HG03469 (cell line): ENCODE measurements at regions not wholly inside any gene's neighbourhood (a gene's known extent, or its start where the extent isn't known, plus 50 kb on each side); places are given as distances from the start of the nearest gene placed in this dataset.
"Not testable (repeated sequence)": the region's sequence is repeated elsewhere in the genome, so short reads cannot be mapped to it uniquely, and the experiment has no call there.

Source experiments
- ATAC-seq: cut with Tn5 transposase; IDR thresholded peaks from one replicate; pipeline ENCODE4 v1.9.1; 2021; ENCODE audit warnings: mild to moderate bottlenecking, moderate library complexity, moderate number of reproducible peaks; ENCODE audit not compliant: unreplicated experiment

DNA sequence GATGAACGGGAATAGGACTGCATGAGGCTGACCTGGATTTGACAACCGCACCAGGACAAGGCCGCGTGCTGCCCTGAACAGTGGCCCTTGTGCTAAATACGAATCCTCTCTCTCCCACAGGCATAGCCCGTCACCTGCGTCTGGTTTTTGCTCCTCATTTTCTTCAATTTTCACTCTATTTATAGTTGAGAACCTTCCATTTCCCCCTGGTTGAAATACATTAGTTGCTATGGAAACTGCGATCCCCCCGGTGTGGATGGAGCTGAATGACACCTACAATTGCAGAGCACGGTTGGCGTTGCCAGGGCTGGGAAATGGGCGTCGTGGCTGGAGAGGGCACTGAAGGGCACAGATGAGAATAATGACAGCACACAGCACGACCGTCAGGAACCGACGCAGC is 158.6 kb upstream of the PITRM1 start:
- ATAC-seq: no peak

DNA sequence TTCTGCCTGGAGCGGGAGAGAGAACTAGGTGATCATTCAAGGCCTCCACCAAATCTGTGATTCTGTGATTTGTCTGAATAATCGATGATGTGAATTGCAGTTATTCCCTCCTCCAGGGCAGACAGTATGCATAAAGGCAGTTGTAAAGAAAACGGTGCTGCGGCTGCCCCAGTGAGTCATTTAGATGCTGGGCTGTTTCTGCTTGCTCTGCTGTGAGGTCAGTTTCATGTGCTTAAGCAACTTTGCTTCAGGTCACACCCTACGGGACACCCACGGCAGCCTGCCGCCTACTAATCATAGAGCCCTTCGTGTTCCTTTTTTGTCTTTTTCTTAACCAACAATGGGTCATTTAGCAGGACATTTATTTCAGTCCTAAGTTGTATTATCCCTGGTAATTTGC is 158.1 kb upstream of the PITRM1 start:
- ATAC-seq: no peak

DNA sequence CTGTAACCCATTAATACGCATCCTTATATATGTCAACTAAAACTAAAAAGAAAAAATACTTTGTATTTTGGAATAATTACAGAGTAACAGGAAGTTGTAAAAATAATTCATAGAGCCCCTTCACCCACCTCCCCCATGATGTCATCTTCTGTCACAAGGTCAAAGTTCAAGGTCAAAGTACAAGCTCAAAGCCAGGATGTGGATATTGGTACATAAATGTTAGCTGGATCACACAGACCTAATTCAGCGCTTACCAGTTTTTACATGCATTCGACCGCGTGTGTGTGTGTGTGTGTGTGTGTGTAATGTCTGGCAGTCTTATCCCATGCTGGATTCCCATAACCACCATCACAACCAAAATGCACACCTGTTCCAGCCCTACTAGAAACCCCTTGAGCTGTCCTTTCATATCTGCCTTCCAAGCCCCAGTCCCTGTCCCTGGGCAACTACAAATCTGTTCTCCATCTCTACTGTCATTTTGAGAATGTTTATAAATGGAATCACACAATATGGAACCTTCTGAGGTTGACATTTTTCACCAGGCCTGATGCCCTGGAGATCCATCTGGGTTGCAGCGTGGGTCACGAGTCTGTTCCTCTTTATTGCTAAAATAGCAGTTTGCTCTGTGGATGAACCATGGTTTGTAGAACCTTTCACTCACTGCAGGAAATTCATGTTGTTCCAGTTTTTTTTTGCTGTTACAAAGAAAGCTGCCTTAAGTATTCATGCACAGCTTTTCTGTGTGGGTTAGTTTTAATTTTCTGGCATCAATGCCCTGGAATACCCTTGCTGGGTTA is 153.6 kb upstream of the PITRM1 start:
- no peak for ATAC-seq

DNA sequence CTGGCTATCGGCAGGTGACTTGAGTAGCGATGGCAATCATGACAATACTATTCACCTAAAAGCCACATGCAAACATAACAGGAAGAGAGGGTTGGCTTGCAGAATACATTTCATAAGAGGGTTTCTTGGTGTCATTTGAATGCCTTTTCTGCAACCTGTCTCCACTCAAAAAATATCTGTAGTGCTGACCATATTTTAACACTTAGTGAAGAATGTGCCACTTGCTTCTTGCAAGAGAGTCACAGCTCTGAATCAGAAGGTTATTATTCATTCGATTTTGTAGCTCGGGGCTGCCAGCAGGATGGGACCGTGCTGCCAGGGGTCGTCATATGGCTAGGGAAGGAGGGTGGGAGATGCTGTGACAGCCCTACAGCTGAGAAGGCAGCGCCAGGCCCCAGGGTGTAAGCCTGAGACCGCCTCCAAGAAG is 152.0 kb upstream of the PITRM1 start:
- no peak for ATAC-seq

DNA sequence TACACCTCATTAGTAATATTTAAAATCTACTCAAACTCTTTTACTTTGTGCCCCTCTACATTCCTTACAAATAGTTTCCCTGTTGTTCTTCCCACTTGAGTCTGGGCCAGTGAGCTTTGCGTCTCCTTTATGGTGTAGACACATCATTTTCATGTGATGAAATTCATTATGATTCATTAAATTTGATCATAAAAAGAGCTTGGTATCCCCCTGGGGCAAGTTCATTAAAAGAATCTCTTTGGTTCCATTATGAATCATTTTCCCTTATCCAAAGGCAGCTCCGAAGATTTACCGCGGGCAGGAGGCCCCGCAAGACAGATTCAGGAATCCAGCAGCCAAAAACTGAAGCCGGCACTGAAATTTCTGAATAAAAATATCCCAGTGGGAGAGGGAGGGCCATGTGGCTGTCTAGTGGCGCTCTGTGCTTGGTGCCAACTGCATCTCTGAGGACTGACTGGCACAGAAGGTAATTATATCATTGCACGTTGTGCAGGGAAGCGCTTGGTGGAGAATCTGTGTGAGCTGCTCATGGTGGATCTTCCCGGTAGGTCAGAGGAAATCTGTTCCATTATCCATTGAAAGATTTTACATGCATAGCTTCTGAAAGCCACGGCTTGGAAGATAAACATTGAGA is 151.4 kb upstream of the PITRM1 start:
- no peak for ATAC-seq

DNA sequence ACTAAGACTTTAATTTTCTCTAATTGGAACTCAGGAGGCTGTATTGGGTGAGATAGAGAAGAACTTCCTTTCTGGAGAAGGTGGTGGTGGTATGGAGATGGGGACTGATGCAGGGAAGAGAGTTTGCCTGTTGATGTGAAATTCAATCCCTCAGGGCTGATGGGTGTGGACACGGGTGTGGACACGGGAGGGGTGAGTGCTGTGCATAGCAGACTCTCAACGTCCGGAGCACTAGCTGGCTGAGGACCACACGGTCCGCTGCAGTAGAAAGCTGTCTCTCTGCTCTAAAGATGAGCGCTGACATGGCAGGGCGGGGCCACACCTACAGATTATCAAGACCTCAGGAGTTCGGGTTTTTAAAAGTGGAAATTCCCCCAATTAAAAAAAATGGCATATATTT is 148.5 kb upstream of the PITRM1 start:
- no peak for ATAC-seq

DNA sequence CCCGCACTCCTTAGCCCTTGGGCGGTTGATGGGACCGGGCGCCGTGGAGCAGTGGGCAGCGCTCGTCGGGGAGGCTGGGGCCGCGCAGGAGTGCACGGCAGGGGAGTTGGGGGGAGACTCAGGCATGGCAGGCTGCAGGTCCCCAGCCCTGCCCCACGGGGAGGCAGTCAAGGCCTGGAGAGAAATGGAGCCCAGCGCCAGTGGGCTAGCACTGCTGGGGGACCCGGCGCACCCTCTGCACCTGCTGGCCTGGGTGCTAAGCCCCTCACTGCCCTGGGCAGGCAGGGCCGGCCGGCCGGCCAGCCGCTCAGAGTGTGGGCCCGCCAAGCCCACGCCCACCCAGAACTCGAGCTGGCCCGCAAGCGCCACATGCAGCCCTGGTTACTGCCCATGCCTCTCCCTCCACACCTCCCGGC is 147.2 kb upstream of the PITRM1 start:
- no peak for ATAC-seq

DNA sequence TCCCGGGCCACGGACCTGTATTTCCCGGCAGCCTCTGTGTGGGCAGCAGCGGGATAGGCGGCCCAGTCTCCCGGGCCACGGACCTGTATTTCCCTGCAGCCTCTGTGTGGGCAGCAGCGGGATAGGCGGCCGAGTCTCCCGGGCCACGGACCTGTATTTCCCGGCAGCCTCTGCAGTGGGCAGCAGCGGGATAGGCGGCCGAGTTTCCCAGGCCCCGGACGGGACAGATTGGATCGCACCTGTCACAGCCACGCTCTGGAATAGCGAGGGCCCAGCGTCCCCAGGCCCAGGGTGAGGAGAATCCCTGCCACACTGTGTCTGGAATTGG is 145.9 kb upstream of the PITRM1 start:
- not testable (repeated sequence) for ATAC-seq

DNA sequence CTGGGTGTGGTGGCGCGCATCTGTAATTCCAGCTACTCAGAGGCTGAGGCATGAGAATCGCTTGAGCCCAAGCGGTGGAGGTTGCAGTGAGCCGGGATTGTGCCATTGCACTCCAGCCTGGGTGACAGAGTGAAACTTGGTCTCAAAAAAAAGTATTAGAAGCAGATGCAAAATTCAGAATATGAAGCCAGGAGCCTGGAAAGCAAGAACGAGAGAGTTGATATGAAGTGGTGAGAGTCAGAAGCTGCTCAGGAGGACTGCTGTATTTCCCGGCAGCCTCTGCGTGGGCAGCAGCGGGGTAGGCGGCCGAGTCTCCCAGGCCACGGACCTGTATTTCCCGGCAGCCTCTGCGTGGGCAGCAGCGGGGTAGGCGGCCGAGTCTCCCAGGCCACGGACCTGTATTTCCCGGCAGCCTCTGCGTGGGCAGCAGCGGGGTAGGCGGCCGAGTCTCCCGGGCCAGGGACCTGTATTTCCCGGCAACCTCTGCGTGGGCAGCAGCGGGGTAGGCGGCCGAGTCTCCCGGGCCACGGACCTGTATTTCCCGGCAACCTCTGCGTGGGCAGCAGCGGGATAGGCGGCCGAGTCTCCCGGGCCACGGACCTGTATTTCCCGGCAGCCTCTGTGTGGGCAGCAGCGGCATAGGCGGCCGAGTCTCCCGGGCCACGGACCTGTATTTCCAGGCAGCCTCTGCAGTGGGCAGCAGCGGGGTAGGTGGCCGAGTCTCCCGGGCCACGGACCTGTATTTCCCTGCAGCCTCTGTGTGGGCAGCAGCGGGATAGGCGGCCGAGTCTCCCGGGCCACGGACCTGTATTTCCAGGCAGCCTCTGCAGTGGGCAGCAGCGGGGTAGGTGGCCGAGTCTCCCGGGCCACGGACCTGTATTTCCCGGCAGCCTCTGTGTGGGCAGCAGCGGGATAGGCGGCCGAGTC is 145.2 kb upstream of the PITRM1 start:
- not testable (repeated sequence) for ATAC-seq

DNA sequence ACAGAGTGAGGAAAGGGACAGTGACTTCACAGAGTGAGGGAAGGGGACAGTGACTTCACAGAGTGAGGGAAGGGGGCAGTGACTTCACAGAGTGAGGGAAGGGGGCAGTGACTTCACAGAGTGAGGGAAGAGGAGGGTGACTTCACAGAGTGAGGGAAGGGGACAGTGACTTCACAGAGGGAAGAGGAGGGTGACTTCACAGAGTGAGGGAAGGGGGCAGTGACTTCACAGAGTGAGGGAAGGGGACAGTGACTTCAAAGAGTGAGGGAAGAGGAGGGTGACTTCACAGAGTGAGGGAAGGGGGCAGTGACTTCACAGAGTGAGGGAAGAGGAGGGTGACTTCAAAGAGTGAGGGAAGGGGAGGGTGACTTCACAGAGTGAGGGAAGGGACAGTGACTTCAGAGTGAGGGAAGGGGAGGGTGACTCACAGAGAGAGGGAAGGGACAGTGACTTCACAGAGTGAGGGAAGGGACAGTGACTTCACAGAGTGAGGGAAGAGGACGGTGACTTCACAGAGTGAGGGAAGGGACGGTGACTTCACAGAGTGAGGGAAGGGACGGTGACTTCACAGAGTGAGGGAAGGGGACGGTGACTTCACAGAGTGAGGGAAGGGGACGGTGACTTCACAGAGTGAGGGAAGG is 142.0 kb upstream of the PITRM1 start:
- ATAC-seq: not testable (repeated sequence)

DNA sequence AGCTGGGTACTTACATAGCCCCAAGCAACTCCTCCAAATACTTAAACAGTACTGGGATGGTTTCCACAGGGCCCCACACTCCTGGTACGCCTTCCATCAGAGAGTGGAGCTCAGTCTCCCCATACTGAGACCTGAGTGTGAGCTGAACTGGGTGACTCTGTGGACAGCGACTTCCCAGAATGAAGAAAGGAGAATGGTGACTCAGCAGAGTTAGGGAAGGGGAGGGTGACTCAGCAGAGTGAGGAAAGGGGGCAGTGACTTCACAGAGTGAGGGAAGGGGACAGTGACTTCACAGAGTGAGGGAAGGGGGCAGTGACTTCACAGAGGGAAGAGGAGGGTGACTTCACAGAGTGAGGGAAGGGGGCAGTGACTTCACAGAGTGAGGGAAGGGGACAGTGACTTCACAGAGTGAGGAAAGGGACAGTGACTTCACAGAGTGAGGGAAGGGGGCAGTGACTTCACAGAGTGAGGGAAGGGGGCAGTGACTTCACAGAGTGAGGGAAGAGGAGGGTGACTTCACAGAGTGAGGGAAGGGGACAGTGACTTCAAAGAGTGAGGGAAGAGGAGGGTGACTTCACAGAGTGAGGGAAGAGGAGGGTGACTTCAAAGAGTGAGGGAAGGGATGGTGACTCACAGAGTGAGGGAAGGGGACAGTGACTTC is 141.3 kb upstream of the PITRM1 start:
- not testable (repeated sequence) for ATAC-seq

DNA sequence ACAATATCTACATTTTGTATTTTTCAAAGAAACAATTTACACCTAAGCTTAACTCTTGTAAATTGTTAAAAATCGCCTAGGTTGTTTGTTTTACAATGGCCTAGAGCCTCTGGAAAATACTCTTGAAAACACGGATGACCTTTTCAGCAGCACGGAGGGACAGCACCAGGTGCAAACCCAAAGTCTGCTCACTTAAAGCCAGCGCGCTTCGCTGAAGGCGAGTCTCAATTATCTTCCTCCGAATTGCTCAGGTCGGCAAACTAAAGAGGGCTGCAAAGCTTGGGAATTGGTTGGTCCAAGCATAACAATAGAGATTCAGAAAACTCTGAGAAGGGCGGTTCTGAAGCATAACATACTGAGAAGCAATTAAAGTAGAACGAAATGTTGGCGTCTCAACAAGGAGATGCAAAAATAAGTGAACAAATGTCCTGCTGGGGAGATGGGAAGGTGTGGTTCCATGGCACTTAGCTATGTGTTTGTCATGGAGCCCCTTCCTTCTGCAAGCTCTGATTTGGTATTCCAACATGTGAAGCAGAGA is 139.9 kb upstream of the PITRM1 start:
- no peak for ATAC-seq

DNA sequence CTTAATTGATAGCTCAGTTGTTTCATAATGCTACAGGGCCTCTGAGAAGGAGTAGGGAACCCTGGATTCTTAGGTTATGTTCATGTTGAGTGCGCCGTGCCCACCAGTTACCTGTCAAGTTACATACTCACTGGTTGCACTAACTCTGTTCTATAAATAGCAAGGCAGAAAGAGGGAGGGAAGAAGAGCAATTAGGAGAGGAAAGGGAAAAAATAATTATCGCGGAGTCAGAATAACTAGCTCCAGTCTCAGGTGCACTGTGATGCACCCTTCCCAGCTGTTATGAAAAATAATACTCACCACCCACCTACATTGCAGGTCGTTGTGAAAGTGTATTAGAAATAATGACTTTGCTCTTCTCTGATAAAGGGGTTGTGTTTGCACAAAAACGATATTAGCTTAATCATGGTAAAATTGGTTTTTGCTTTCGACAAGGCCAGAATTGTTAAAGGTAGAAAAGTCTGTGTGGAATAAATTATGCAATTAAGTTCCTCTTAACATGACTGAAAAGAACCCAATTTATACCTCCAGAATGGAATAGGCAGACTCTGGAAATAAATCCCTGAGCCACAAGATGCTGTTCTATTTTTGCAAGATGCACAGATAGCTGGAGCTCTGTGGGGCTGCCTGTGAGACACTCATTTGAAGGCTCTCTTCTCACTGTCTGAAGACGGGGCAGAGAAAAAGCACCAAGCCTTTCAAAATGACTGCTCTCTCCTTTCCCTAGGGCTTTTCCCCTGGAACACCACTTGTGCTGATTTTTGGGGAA is 137.6 kb upstream of the PITRM1 start:
- no peak for ATAC-seq

DNA sequence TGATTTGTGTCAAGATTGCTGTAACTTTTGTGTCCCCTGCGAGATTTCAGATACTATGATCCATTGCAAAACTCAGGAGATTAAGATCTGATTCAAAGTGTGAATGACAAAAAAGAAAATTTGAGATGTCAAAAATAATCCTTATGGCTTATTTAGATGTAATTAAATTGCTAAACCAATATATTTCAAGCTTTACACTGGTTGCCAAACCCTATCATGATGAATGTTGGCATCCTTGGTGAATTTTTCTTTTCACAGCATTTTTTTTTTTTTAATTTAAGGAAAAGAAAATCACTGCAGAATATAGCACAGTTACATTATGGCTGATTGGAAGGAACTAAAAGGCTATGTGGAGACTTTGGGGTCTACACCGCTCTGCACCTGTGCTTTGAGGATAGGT is 133.5 kb upstream of the PITRM1 start:
- ATAC-seq: no peak

DNA sequence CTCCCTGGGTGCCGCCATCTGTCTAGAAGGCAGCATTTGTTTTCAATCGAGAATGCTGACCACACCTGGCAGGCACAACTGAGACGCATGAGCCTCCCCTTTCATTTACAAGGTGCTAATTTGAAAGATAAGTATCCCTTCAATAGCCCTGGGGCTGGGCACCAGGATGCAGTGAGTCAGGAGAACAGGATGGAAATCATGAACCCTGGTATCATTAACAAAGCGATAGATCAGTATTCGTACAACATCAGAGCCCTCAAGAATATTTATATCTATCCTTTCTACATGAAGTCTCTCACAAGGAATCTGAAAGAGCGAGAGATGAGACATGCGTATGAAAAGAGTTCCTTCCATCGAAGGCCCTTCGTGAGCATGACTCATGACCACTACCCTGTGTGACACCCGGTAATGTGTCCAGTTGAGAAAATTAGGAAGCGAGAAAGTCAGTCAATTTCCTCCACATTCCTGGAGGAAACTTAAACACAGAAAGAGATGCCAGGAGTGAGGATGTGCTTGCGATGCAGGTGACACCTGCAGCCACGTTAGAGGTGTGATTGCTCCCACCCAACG is 123.1 kb upstream of the PITRM1 start:
- ATAC-seq: no peak

DNA sequence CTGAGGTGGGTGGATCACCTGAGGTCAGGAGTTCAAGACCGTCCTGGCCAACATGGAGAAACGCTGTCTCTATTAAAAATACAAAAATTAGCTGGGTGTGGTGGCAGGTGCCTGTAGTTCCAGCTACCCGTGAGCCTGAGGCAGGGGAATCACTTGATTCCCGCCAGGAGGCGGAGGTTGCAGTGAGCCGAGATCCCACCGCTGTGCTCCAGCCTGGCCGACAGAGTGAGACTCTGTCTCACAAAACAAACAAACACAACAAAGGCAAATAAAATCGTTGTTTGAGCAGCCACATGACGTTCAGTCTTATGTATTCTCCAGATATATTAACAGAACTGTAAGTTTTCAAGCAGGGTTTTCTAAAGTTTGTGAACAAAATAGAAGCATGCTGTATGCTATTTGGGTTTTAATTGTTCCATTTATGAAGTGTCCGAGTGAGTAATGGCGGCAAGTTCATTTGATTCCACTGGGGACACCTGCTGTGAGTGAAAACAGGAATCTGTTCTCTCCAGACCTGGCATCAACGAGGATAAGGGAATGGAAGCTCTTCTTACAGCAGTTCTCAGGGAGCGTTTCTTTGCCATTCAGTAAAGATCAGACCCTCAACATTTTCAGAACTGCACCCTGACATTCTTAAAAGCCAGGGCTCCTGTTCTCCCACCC is 122.5 kb upstream of the PITRM1 start:
- ATAC-seq: no peak

DNA sequence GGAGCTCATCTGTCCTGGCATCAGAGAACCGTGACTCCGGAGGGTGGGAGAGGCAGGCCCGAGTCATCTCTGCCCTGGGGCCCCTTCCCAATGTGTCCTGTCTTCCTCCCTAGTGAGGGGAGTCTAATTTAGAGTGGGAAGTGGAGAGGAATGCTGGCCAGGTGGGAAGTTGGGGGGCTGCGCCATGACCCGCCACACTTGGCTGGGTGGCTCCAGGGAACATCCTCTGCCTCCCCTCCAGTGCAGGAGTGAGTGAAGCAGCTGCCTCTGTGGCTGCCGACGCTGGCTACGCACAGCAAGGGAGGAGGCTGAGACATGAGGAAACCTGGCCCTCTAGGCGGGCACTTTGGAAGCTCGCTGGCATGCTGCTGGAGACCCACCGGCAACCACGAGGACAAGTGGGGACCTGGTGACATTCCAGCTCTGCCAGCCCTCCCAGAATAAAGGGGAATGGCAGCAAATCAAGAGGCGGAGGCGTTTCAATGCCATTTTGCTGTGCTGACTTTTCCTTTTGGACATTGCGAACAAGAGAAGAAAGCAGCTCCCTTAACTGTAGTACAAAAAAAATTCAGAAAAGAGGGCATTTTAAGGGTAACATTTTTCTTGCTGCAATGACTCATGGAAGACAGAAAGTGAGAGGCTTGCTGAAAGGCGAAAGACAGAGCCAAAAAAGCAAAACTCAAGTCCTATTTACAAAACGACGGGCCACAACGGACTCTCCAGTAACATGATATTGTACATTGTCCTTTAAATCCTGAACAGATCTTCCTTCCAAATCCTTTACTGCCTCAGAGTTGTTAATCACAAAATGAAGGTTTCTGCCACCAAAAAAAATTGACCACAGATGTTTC is 121.2 kb upstream of the PITRM1 start:
- ATAC-seq: no peak

DNA sequence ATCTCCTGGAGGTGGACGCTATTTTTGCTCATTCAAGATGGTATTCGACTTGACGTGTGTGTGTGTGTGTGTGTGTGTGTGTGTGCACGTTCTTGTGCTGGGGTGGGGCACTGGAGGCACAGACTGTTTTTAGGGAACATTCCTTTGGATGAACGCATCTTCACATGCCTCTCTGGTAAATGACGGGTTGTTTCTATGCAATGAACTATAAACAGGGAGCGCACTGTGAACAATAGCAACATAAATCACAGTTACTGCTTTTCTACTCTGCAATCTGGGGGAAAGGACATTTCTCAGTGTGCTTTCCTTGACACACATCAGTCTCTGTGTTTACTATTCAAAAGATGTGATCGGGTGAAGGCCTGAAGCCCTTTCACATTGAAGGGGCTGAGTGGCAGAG is 120.1 kb upstream of the PITRM1 start:
- no peak for ATAC-seq
